ENCODE measurements at regions not wholly inside any gene's neighbourhood (a gene's known extent, or its start where the extent isn't known, plus 50 kb on each side); places are given as distances from the start of the nearest gene placed in this dataset.
"Not testable (repeated sequence)": the region's sequence is repeated elsewhere in the genome, so short reads cannot be mapped to it uniquely, and the experiment has no call there.

DNA sequence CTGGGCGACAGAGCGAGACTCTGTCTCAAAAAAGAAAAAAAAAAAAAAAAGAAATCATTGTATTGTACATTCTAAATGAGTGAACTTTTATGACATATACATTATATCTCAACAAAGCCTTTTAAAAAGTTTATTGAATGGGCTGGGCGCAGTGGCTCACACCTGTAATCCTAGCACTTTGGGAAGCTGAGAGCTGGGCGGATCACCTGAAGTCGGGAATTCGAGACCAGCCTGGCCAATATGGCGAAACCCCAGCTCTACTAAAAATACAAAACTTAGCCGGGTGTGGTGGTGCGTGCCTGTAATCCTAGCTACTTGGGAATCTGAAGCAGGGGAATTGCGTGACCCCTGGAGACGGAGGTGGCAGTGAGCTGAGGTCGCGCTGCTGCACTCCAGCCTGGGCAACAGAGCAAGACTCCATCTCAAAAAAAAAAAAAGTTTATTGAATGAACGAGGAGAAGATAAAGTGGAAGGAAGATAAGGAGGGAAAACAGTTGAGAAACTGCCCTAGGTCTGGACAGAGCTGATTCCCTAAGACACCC is 71.9 kb upstream of the NBPF3 start:
- DNase-seq (ENCODE audit: low read depth in 1 of 2, low spot score in 1 of 2); H3K27ac ChIP-seq (replicated peaks); H3K27me3 ChIP-seq (ENCODE audit: insufficient read depth, poor library complexity, severe bottlenecking); H3K4me3 ChIP-seq (replicated peaks; ENCODE audit: insufficient read depth, low read length): not testable (repeated sequence)

GRCh38 chr1:21366288-21366687 is 73.6 kb upstream of the NBPF3 start:
- DNase-seq (ENCODE audit: low read depth in 1 of 2, low spot score in 1 of 2), result no peak
- no peaks in the 10 kb centered on the region for H3K27me3 ChIP-seq (ENCODE audit: insufficient read depth, poor library complexity, severe bottlenecking)
- H3K4me3 ChIP-seq (replicated peaks; ENCODE audit: insufficient read depth, low read length), result no peak overlapping the region
- H3K27ac ChIP-seq (replicated peaks), result no peak overlapping the region
- TF ChIP-seq CTCF (IDR thresholded peaks at IDR 0.05; ENCODE audit: insufficient read depth, low read length), result no peak
- no peak for TF ChIP-seq POLR2AphosphoS5 (IDR thresholded peaks at IDR 0.05; ENCODE audit: low read depth)
- TF ChIP-seq, protein P1, sequence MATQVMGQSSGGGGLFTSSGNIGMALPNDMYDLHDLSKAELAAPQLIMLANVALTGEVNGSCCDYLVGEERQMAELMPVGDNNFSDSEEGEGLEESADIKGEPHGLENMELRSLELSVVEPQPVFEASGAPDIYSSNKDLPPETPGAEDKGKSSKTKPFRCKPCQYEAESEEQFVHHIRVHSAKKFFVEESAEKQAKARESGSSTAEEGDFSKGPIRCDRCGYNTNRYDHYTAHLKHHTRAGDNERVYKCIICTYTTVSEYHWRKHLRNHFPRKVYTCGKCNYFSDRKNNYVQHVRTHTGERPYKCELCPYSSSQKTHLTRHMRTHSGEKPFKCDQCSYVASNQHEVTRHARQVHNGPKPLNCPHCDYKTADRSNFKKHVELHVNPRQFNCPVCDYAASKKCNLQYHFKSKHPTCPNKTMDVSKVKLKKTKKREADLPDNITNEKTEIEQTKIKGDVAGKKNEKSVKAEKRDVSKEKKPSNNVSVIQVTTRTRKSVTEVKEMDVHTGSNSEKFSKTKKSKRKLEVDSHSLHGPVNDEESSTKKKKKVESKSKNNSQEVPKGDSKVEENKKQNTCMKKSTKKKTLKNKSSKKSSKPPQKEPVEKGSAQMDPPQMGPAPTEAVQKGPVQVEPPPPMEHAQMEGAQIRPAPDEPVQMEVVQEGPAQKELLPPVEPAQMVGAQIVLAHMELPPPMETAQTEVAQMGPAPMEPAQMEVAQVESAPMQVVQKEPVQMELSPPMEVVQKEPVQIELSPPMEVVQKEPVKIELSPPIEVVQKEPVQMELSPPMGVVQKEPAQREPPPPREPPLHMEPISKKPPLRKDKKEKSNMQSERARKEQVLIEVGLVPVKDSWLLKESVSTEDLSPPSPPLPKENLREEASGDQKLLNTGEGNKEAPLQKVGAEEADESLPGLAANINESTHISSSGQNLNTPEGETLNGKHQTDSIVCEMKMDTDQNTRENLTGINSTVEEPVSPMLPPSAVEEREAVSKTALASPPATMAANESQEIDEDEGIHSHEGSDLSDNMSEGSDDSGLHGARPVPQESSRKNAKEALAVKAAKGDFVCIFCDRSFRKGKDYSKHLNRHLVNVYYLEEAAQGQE (IDR thresholded peaks at IDR 0.05; ENCODE audit: insufficient replicate concordance, low read depth), result no peak
- TF ChIP-seq SPI1 (IDR thresholded peaks at IDR 0.05; ENCODE audit: borderline replicate concordance, low read depth), result no peak
- TF ChIP-seq GABPA (IDR thresholded peaks at IDR 0.05; ENCODE audit: low read depth), result no peak

GRCh38 chr1:21365036-21365435 is 74.8 kb upstream of the ECE1 start:
- Histone ChIP-seq H3K4me3 (replicated peaks; ENCODE audit: insufficient read depth, low read length) (no peak overlapping the region), H3K27ac (replicated peaks) (no peak overlapping the region), H3K27me3 (ENCODE audit: insufficient read depth, poor library complexity, severe bottlenecking) (no peaks in the 10 kb centered on the region)
- DNase-seq (ENCODE audit: low read depth in 1 of 2, low spot score in 1 of 2), result no peak
- TF ChIP-seq GABPA (IDR thresholded peaks at IDR 0.05; ENCODE audit: low read depth) (no peak), CTCF (IDR thresholded peaks at IDR 0.05; ENCODE audit: insufficient read depth, low read length) (no peak), SPI1 (IDR thresholded peaks at IDR 0.05; ENCODE audit: borderline replicate concordance, low read depth) (peak; percentile 74; the same call in 1 of the 2 replicates), POLR2AphosphoS5 (IDR thresholded peaks at IDR 0.05; ENCODE audit: low read depth) (no peak)
- TF ChIP-seq, protein P1 (IDR thresholded peaks at IDR 0.05; ENCODE audit: insufficient replicate concordance, low read depth), result no peak

DNA sequence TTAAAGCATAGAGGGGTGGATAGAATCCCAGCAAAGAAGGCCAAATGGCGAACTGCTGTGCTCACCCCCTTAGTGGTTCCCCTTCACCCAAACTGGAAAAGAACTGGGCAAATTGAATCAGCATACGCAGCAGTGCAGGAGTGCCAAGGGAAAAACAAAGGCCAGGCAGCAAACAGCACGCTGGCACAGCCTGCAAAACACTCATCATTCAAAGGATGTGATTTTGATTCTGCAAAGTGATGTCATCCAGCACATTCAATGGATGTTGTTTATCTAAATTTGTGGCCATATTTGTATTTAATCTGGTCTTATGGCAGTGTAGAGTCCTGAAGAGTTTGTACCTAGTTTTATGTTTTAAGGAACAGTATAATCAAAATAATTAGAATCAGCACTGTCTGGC is 71.8 kb upstream of the ECE1 start:
- no peak for DNase-seq (ENCODE audit: low read depth in 1 of 2, low spot score in 1 of 2)

More for the DNA sequence above, 71.8 kb upstream of the ECE1 start:
- TF ChIP-seq SPI1 (IDR thresholded peaks at IDR 0.05; ENCODE audit: borderline replicate concordance, low read depth) (no peak), GABPA (IDR thresholded peaks at IDR 0.05; ENCODE audit: low read depth) (no peak), CTCF (IDR thresholded peaks at IDR 0.05; ENCODE audit: insufficient read depth, low read length) (no peak), POLR2AphosphoS5 (IDR thresholded peaks at IDR 0.05; ENCODE audit: low read depth) (no peak)
- TF ChIP-seq, protein P1 (IDR thresholded peaks at IDR 0.05; ENCODE audit: insufficient replicate concordance, low read depth), result no peak
- no peak overlapping the region for H3K27ac ChIP-seq (replicated peaks)
- H3K4me3 ChIP-seq (replicated peaks; ENCODE audit: insufficient read depth, low read length), result no peak overlapping the region
- H3K27me3 ChIP-seq (ENCODE audit: insufficient read depth, poor library complexity, severe bottlenecking), result no peaks in the 10 kb centered on the region
